Trophoblast cell (in vitro differentiated cells and primary cell): ENCODE measurements at regions not wholly inside any gene's neighbourhood (a gene's known extent, or its start where the extent isn't known, plus 50 kb on each side); places are given as distances from the start of the nearest gene placed in this dataset.

Source experiments
- DNase-seq, 2 donors: peaks; one replicate each; pipeline ENCODE4 v3.0.0-alpha.2; 2016
- H2AFZ ChIP-seq: 2 replicates; pipeline ENCODE4 v1.6.1; 2013; ENCODE audit warnings: low read length, moderate library complexity, mild to moderate bottlenecking; ENCODE audit not compliant: insufficient read depth, poor library complexity
- H2AK5ac ChIP-seq: 2 replicates; pipeline ENCODE4 v1.6.1; 2013; ENCODE audit warnings: mild to moderate bottlenecking, low read length
- H2BK120ac ChIP-seq: 2 replicates; pipeline ENCODE4 v1.6.1; 2013; ENCODE audit warnings: low read length, mild to moderate bottlenecking, moderate library complexity; ENCODE audit not compliant: insufficient read depth, poor library complexity
- H2BK12ac ChIP-seq: 2 replicates; pipeline ENCODE4 v1.6.1; 2013; ENCODE audit warnings: mild to moderate bottlenecking, low read length, moderate library complexity
- H2BK5ac ChIP-seq: 2 replicates; pipeline ENCODE4 v1.6.1; 2013; ENCODE audit warnings: low read length, low read depth, moderate library complexity, mild to moderate bottlenecking; ENCODE audit not compliant: poor library complexity
- H3K14ac ChIP-seq: 2 replicates; pipeline ENCODE4 v1.6.1; 2013; ENCODE audit warnings: mild to moderate bottlenecking, low read length
- H3K18ac ChIP-seq: 2 replicates; pipeline ENCODE4 v1.6.1; 2013; ENCODE audit warnings: mild to moderate bottlenecking, low read length
- H3K23ac ChIP-seq: 2 replicates; pipeline ENCODE4 v1.6.1; 2013; ENCODE audit warnings: low read length
- H3K27ac ChIP-seq: 2 replicates; pipeline ENCODE4 v1.5.1; 2013; ENCODE audit warnings: low read depth, mild to moderate bottlenecking, inconsistent platforms, low read length, moderate library complexity
- H3K27me3 ChIP-seq: 2 replicates; pipeline ENCODE4 v1.6.1; 2013; ENCODE audit warnings: inconsistent platforms, mild to moderate bottlenecking, low read length, moderate library complexity; ENCODE audit not compliant: insufficient read depth
- H3K36me3 ChIP-seq, 2 experiments: 1 replicate in 1 of 2; 2 replicates in 1 of 2; pipeline ENCODE4 v1.6.1; 2013; ENCODE audit warnings: low read length in 2 of 2, mild to moderate bottlenecking in 2 of 2, moderate library complexity in 1 of 2; ENCODE audit not compliant: insufficient read depth in 2 of 2, control insufficient read depth in 1 of 2
- H3K4ac ChIP-seq: 2 replicates; pipeline ENCODE4 v1.6.1; 2013; ENCODE audit warnings: low read depth, mild to moderate bottlenecking, low read length, moderate library complexity
- H3K4me1 ChIP-seq, 2 experiments: 1 replicate in 1 of 2; 2 replicates in 1 of 2; pipeline ENCODE4 v1.6.1; 2013; ENCODE audit warnings: low read length in 2 of 2, mild to moderate bottlenecking in 2 of 2, moderate library complexity in 1 of 2; ENCODE audit not compliant: insufficient read depth in 2 of 2, control insufficient read depth in 1 of 2
- H3K4me2 ChIP-seq: 2 replicates; pipeline ENCODE4 v1.6.1; 2013; ENCODE audit warnings: inconsistent platforms, mild to moderate bottlenecking, low read length, moderate library complexity
- H3K4me3 ChIP-seq: 2 replicates; pipeline ENCODE4 v1.5.1; 2013; ENCODE audit warnings: mild to moderate bottlenecking, low read depth, low read length, inconsistent platforms
- H3K79me1 ChIP-seq: one replicate; pipeline ENCODE4 v1.6.1; 2013; ENCODE audit warnings: low read length
- H3K79me2 ChIP-seq: 2 replicates; pipeline ENCODE4 v1.6.1; 2013; ENCODE audit warnings: low read length, mild to moderate bottlenecking; ENCODE audit not compliant: control insufficient read depth, insufficient read depth, poor library complexity
- H3K9ac ChIP-seq: 2 replicates; pipeline ENCODE4 v1.6.1; 2013; ENCODE audit warnings: mild to moderate bottlenecking, low read length
- H3K9me3 ChIP-seq: 2 replicates; pipeline ENCODE4 v1.6.1; 2013; ENCODE audit warnings: low read depth, mild to moderate bottlenecking, control low read depth, inconsistent platforms, low read length; ENCODE audit not compliant: insufficient read depth
- H4K12ac ChIP-seq: 2 replicates; pipeline ENCODE4 v1.6.1; 2013; ENCODE audit warnings: low read depth, mild to moderate bottlenecking, low read length, moderate library complexity
- H4K8ac ChIP-seq: 2 replicates; pipeline ENCODE4 v1.6.1; 2013; ENCODE audit warnings: low read depth, mild to moderate bottlenecking, low read length, moderate library complexity
- H4K91ac ChIP-seq: one replicate; pipeline ENCODE4 v1.6.1; 2013; ENCODE audit warnings: low read depth, mild to moderate bottlenecking, low read length, moderate library complexity
- WGBS: extraction: QIAGEN DNeasy Blood & Tissue Kit; methylation state at CpG from one replicate; pipeline ENCODE4 v1.1.7; 2013; ENCODE audit warnings: missing lambda C conversion rate; ENCODE audit not compliant: insufficient read length, insufficient coverage; ENCODE audit errors: extremely low coverage; 5-methylcytosine and 5-hydroxymethylcytosine counted together

- Histone ChIP-seq H2BK5ac (peak overlapping the region; percentile 98), H3K23ac (no peak overlapping the region), H3K79me1 (peaks cover 11% of the 10 kb centered on the region), H2AK5ac (no peak overlapping the region), H3K27me3 (no peaks in the 10 kb centered on the region), H4K91ac (peak overlapping the region; percentile 99), H3K36me3 (no peaks in the 10 kb centered on the region), H3K14ac (peak overlapping the region; percentile 100), H3K9ac (peak overlapping the region; percentile 87), H3K18ac (peak overlapping the region; percentile 98), H2BK12ac (no peak overlapping the region), H3K4me2 (peak overlapping the region; percentile 94), H3K79me2 (peaks cover 5% of the 10 kb centered on the region), H3K27ac (peak overlapping the region; percentile 98), H3K4ac (peak overlapping the region; percentile 97), H4K12ac (peak overlapping the region; percentile 97), H3K4me3 (peak overlapping the region; percentile 93), H2AFZ (peak overlapping the region; percentile 70), H3K4me1 (peaks cover 4 to 5% of the 10 kb centered on the region in 2 experiments), H3K9me3 (no peaks in the 10 kb centered on the region), H4K8ac (peak overlapping the region; percentile 98), H2BK120ac (peak overlapping the region; percentile 87)
- WGBS, result no CpG with 5 or more reads among the region's 15 CpGs
- DNase-seq, result peak; percentile 23 to 55
These were observed 90.7 kb upstream of the ARID1B start for GRCh38 chr6:156686301-156686994.

- Histone ChIP-seq H3K18ac (no peak overlapping the region), H2BK12ac (no peak overlapping the region), H3K9ac (no peak overlapping the region), H2AK5ac (no peak overlapping the region), H4K12ac (no peak overlapping the region), H3K4me2 (peak overlapping the region; percentile 94), H3K79me2 (peaks cover 5% of the 10 kb centered on the region), H4K8ac (no peak overlapping the region), H2BK5ac (no peak overlapping the region), H3K27ac (no peak overlapping the region), H4K91ac (no peak overlapping the region), H2BK120ac (no peak overlapping the region), H2AFZ (no peak overlapping the region), H3K4me3 (no peak overlapping the region), H3K9me3 (no peaks in the 10 kb centered on the region), H3K23ac (no peak overlapping the region), H3K4me1 (peaks cover 4 to 5% of the 10 kb centered on the region in 2 experiments), H3K79me1 (peaks cover 11% of the 10 kb centered on the region), H3K4ac (no peak overlapping the region), H3K14ac (no peak overlapping the region), H3K36me3 (no peaks in the 10 kb centered on the region), H3K27me3 (no peaks in the 10 kb centered on the region)
- no peak for DNase-seq
- no CpG with 5 or more reads among the region's 4 CpGs for WGBS
These were observed 91.4 kb upstream of the ARID1B start for GRCh38 chr6:156685823-156686222.

- no peak overlapping the region for H2BK120ac ChIP-seq
- peaks cover 4 to 5% of the 10 kb centered on the region in 2 experiments for H3K4me1 ChIP-seq
- H3K23ac ChIP-seq, result no peak overlapping the region
- no peak overlapping the region for H4K91ac ChIP-seq
- H3K79me2 ChIP-seq, result peaks cover 5% of the 10 kb centered on the region
- H2AK5ac ChIP-seq, result no peak overlapping the region
- no peak overlapping the region for H2AFZ ChIP-seq
- H2BK5ac ChIP-seq, result no peak overlapping the region
- no peak overlapping the region for H3K4me3 ChIP-seq
- peaks cover 11% of the 10 kb centered on the region for H3K79me1 ChIP-seq
- no peak overlapping the region for H3K27ac ChIP-seq
- H3K14ac ChIP-seq, result no peak overlapping the region
- no peak overlapping the region for H3K9ac ChIP-seq
- H3K4ac ChIP-seq, result no peak overlapping the region
- DNase-seq, result no peak
- no peak overlapping the region for H4K8ac ChIP-seq
- no peaks in the 10 kb centered on the region for H3K36me3 ChIP-seq
- WGBS, result no CpG with 5 or more reads among the region's 5 CpGs
- no peak overlapping the region for H3K18ac ChIP-seq
- no peaks in the 10 kb centered on the region for H3K9me3 ChIP-seq
- H3K4me2 ChIP-seq, result no peak overlapping the region
- H2BK12ac ChIP-seq, result no peak overlapping the region
- H3K27me3 ChIP-seq, result no peaks in the 10 kb centered on the region
- H4K12ac ChIP-seq, result no peak overlapping the region
These were observed 93.4 kb upstream of the ARID1B start for GRCh38 chr6:156683821-156684220.

GRCh38 chr6:156676721-156677120, 100.5 kb upstream of the ARID1B start:
- no peak overlapping the region for H2AFZ ChIP-seq
- H3K9ac ChIP-seq, result no peak overlapping the region
- no peak overlapping the region for H4K12ac ChIP-seq
- H2AK5ac ChIP-seq, result no peak overlapping the region
- H2BK5ac ChIP-seq, result no peak overlapping the region
- no peak overlapping the region for H3K18ac ChIP-seq
- no peaks in the 10 kb centered on the region for H3K79me1 ChIP-seq
- no peak overlapping the region for H3K23ac ChIP-seq
- H3K4me3 ChIP-seq, result no peak overlapping the region
- H3K4me2 ChIP-seq, result no peak overlapping the region
- no peaks in the 10 kb centered on the region for H3K27me3 ChIP-seq
- no peaks in the 10 kb centered on the region for H3K36me3 ChIP-seq
- H2BK120ac ChIP-seq, result no peak overlapping the region
- no peaks in the 10 kb centered on the region for H3K79me2 ChIP-seq
- H3K4ac ChIP-seq, result no peak overlapping the region
- no peaks in the 10 kb centered on the region for H3K9me3 ChIP-seq
- no CpG with 5 or more reads among the region's 2 CpGs for WGBS
- no peak overlapping the region for H3K27ac ChIP-seq
- no peak overlapping the region for H3K14ac ChIP-seq
- peak in 1 of 2 donors; percentile 43 for DNase-seq
- H2BK12ac ChIP-seq, result no peak overlapping the region
- H4K8ac ChIP-seq, result no peak overlapping the region
- H3K4me1 ChIP-seq, result no peaks in the 10 kb centered on the region
- H4K91ac ChIP-seq, result no peak overlapping the region
